SH-SY5Y (cell line): ENCODE measurements at regions not wholly inside any gene's neighbourhood (a gene's known extent, or its start where the extent isn't known, plus 50 kb on each side); places are given as distances from the start of the nearest gene placed in this dataset.

Experiments
- GATA2 ChIP-seq: IDR thresholded peaks from 2 replicates; pipeline ENCODE4 v1.6.1; 2011; ENCODE audit warnings: mild to moderate bottlenecking, low read depth, low read length
- GATA3 ChIP-seq: IDR thresholded peaks from 2 replicates; pipeline ENCODE4 v1.6.1; 2011; ENCODE audit warnings: low read depth, mild to moderate bottlenecking, low read length, moderate library complexity

DNA sequence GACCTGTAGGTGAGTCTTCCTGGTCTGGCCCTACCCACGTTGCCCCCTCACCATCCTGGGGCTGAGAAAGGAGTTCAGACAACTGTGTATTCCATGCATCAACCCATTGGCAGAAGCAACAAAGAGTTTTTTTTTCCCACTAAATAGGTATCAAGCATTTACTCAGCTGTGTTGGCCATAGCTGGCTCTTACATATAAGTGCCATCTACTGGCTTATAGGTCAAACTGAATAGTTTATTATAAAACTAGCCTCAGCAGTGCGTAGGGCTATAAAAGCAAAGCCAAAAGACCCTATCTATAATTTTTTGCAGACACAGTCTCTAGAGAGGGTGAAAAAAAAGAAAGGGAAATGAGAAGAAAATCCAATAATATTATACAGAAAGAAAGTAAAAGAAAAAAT, 765.2 kb upstream of the MGAT4C start:
- no peak for TF ChIP-seq GATA2
- no peak for TF ChIP-seq GATA3
